NCI-H2107 (cell line): ENCODE measurements at regions not wholly inside any gene's neighbourhood (a gene's known extent, or its start where the extent isn't known, plus 50 kb on each side); places are given as distances from the start of the nearest gene placed in this dataset.
A peak's percentile ranks its signal among the peaks of the same experiment; 100 is the strongest.

ENCODE experiments used
- DNase-seq: peaks from one replicate; lab custom pipeline; 2025; lab: John Stamatoyannopoulos, UW

GRCh38 chr5:107808671-107809137 is 138.0 kb upstream of the EFNA5 start:
- peak; percentile 24 for DNase-seq

DNA sequence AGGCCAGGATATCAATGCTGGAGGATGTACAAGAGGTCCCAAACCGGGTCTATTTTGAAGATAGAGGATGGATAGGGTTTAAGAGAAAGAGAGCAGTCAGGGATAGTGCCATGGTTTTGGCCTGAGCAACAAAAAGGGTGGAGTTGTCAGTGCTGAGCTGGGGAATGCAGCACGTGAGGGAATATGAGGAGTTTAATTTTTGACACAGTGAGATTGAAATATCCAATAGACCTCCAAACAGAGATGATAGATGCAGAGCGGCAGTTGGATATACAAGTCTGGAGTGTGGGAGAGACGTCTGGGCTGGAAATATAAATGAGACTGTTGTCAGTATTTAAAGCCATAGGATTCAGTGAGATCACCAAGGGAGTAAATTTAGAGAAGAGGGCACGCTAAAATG is 136.7 kb upstream of the EFNA5 start:
- DNase-seq: no peak

GRCh38 chr5:107806705-107807104 is 136.0 kb upstream of the EFNA5 start:
- DNase-seq: no peak

GRCh38 chr5:107806271-107806670 is 135.5 kb upstream of the EFNA5 start:
- DNase-seq: peak; percentile 4

- DNase-seq: peak; percentile 7
Observed at GRCh38 chr5:107805824-107806223, 135.1 kb upstream of the EFNA5 start.

GRCh38 chr5:107805166-107805565 is 134.4 kb upstream of the EFNA5 start:
- no peak for DNase-seq

DNA sequence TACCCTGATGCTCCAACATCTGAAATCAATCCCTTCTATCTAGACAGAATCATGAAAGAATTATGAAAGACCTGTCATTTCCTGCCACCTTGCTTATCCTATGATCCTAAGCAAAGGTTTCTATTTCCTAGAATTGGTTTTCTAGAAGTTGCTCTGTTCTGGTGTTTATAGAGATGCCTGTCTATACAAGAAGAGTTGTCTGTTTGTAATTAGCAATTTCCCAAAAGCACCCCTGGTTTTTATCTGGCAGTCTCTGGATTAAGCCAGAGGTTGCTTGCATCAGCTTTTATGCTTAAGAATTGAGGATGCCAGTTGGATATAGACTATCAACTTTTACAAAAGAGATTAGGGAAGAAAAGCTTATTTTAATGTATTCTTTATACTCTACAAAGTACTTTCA is 133.0 kb upstream of the EFNA5 start:
- no peak for DNase-seq

DNA sequence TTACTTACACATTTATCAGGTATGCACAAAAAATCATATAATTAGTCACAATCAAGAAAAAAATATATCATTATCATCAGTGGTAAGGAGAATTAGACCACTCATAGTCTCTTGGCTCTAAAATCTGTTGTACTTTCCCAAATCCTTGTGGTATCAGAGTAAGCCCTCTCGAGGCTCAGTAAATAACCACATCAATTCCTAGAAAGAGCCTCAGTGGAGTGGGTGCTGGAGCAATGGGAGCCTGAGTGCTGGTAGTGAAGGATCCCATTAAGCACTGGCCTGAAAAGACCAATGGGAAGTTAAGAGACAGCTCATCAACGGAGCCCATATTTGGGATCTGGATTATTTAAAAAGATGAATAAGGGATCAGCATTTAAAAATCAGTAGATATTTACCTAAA is 130.3 kb upstream of the EFNA5 start:
- DNase-seq: no peak

DNA sequence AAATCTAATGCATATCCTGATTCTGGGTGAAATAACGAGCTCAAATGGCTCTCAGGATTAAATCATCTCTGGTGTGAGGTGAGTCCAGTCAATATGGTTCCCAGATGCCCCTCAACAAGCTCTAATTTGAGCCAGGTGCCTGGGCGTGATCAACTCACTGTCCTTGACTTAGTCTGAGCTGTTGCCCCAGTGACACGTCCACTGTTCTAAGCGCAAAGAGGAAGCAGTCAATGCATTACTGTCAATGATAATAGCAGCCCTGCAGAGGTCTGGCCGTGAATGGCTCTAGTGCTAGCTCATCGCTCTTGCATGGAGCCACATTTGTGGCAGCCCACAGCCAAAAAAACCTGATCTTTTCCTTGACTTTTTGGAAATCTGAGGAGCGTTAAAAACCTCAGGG is 128.6 kb upstream of the EFNA5 start:
- DNase-seq: no peak

- DNase-seq: no peak
Observed at GRCh38 chr5:107796797-107797196, 126.1 kb upstream of the EFNA5 start.

- no peak for DNase-seq
Observed at GRCh38 chr5:107794741-107795140, 124.0 kb upstream of the EFNA5 start.

GRCh38 chr5:107792940-107793339 is 122.2 kb upstream of the EFNA5 start:
- no peak for DNase-seq

GRCh38 chr5:107790671-107791070 is 119.9 kb upstream of the EFNA5 start:
- DNase-seq: no peak

GRCh38 chr5:107786424-107786823 is 115.7 kb upstream of the EFNA5 start:
- no peak for DNase-seq

DNA sequence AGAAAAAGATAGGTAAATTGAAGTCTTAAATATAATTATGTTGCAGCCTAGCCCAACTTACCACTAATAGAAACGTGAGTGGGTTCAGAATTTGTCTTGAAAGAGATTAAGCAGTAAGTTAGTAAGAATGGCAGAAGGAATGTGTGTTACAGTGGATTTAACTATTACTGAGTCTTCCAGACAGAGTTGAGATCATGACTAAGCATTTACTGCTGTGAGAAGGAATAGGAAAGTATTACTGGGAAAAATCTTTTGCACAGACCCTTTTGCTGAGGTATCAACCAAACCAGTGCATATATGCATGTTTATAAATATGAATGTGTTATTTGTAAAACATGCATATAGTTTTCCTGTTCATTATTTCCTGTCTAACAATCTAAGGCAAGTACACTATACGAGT is 112.8 kb upstream of the EFNA5 start:
- DNase-seq: no peak

- no peak for DNase-seq
Observed at GRCh38 chr5:107782561-107783169, 111.9 kb upstream of the EFNA5 start.

DNA sequence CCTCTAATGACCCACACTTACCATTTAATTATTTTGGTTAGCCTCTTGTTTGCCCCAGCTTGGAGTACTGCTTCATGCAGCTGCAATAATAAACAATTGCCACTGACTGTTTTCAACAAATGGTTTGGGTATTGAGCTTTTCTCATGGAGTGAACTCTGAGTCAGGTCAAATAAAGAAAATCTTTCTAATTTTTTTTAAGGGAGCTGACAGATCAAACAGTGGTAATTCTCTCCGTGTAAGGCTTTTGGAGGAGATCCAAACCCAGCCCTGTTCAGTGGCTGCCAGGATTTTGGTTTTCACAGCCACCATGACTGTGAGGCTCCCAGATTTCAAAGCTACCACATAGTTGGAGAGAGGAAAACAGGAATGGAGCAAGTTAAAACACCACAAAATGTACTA is 110.7 kb upstream of the EFNA5 start:
- no peak for DNase-seq

DNA sequence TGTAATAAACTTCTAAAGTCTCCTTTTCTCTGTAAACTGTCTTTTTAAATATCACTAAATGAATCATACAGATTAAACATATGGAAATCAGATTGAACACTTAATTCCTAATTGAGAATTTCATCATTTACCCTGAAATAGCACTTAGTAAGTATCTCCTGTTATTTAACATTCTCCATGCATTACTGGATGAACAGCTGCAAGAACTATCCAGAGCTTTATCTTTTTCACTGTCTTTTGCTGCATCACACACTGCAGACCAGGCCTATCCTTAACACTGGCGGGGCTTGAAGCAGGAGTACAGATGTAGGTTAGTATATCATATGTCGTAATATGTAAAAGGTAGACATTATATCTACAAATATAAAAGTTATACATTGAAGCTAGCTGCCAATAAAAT is 108.7 kb upstream of the EFNA5 start:
- no peak for DNase-seq

- no peak for DNase-seq
Observed at GRCh38 chr5:107778647-107779046, 107.9 kb upstream of the EFNA5 start.

- no peak for DNase-seq
Observed at GRCh38 chr5:107776922-107777740, 106.4 kb upstream of the EFNA5 start.

DNA sequence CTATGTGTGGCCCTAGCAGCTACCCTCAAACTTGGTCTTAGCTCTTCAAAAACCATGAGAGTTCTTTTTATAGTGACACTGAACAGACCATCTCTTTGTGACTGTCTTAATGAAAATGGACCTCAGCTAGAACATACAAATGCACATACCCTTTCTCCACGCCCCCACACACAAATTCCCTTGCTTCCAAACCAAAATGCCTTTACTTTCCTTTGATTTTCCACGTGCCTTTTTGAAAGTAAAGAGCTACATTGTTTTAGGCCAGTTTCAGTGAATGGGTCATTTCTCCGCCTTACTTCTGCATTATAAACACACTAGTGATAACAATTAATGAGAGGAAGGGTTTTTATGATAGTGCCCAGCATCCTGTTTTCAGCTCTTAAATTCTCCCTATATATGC is 105.8 kb upstream of the EFNA5 start:
- no peak for DNase-seq

GRCh38 chr5:107774316-107774715 is 103.6 kb upstream of the EFNA5 start:
- DNase-seq: no peak

GRCh38 chr5:107773479-107773878 is 102.7 kb upstream of the EFNA5 start:
- DNase-seq: no peak
